HG02938 (cell line): ENCODE measurements at regions not wholly inside any gene's neighbourhood (a gene's known extent, or its start where the extent isn't known, plus 50 kb on each side); places are given as distances from the start of the nearest gene placed in this dataset.

ENCODE experiments used
- ATAC-seq: cut with Tn5 transposase; IDR thresholded peaks from one replicate; pipeline ENCODE4 v1.9.1; 2021; ENCODE audit warnings: mild to moderate bottlenecking, moderate library complexity; ENCODE audit not compliant: unreplicated experiment

- ATAC-seq = peak; percentile 100
These were observed 100.7 kb downstream of the ASB7 start for GRCh38 chr15:100703032-100703578.

- ATAC-seq = no peak
These were observed 101.3 kb downstream of the ASB7 start for GRCh38 chr15:100703671-100704070.

GRCh38 chr15:100704281-100705055, 102.1 kb downstream of the ASB7 start:
- no peak for ATAC-seq

DNA sequence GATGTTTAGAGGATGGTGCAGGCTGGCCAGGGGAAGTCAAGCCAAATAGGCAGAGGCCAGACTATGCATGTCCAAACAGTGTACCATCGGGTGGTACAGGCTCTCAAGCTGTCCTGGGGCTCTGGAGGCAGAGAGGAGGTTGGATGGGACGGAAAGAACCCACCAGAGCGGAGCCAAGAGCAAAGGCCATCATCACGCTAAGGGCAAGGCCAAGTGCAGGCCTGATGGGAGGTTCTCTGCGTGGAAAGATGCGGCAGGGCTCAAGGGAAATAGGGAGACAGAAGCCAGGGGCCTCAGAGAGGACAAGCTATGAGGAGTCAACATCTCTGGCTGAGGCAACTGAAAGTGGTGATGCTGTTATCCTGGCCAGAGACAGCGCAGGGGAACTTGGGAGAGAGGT, 102.7 kb downstream of the ASB7 start:
- no peak for ATAC-seq

DNA sequence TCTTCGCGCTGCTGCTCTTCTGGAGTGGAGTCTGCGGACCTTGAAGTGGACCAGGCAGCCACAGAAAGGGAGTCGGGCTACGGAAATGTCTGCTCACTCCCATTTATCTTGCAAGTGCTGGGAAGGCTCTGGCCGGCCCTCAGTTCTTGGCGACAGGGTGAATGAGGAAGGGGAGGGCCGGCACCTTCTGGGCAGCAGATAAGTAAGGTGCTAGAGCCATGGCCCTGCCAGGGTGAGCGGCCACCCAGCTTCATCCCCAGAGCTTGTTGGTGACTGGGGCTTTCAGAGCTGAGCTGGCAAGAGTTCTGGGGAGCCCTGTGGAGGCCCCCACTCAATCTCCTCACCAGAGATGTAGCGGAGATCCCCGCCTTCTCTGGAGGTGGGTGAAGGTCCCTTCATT, 103.5 kb downstream of the ASB7 start:
- no peak for ATAC-seq

- no peak for ATAC-seq
These were observed 104.8 kb downstream of the ASB7 start for GRCh38 chr15:100707229-100707628.

- ATAC-seq = no peak
These were observed 106.5 kb downstream of the ASB7 start for GRCh38 chr15:100708916-100709315.

DNA sequence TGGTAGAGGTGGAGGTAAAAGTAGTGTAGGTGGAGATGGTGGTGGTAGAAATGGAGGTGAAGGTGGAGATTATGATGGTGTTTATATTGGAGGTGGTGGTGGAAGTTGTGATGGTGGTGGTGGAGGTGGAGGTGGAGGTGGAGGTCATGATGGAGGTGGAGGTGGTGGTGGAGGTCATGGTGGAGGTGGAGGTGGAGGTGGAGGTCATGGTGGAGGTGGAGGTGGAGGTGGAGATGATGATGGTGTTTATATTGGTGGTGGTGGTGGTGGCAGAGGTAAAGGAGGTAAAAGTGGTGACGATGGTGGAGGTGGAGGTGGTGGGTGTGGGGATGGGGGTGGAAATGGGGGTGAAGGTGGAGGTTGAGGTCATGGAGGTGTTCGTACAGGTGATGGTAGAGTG, 107.8 kb downstream of the ASB7 start:
- ATAC-seq = no peak

DNA sequence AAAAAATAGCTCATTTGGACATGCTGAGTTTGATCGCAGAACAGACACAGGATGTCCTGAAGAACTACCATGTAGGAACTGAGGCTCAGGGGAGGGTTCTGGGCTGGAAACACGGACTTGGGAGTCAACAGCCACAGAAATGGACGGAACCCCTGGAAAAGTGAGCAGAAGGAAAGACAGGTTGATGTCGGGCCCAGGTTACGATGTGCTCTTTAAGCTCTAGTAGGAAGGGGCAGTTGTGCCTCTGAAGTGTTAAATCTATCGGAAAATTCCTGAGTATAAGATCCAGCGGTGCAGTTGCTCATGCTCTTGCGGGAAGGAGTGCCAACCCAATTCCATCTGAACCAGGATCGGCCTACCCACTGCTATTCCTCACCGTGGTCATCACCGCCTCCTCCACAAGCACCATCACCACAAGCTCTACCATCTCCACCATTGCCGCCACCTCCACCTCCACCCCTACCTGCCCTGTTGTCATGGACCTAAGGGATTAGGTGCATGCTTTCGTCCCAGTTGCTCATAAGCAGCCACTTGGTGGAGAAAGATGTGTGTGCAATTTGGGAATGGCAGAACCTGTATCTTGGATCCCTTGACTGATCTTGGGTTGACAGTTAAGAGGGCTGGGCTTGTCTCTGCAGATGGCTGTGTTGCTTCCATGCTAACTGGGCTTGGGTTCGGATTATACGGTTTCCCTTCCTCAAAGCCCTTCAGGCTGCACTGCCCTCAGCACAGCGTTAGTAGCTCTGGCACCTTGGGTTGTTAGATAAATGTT, 108.5 kb downstream of the ASB7 start:
- ATAC-seq = no peak

- ATAC-seq = no peak
These were observed 109.2 kb downstream of the ASB7 start for GRCh38 chr15:100711516-100712021.

- ATAC-seq = no peak
These were observed 109.8 kb downstream of the ASB7 start for GRCh38 chr15:100712226-100712625.

GRCh38 chr15:100713163-100713867, 110.9 kb downstream of the ASB7 start:
- no peak for ATAC-seq

DNA sequence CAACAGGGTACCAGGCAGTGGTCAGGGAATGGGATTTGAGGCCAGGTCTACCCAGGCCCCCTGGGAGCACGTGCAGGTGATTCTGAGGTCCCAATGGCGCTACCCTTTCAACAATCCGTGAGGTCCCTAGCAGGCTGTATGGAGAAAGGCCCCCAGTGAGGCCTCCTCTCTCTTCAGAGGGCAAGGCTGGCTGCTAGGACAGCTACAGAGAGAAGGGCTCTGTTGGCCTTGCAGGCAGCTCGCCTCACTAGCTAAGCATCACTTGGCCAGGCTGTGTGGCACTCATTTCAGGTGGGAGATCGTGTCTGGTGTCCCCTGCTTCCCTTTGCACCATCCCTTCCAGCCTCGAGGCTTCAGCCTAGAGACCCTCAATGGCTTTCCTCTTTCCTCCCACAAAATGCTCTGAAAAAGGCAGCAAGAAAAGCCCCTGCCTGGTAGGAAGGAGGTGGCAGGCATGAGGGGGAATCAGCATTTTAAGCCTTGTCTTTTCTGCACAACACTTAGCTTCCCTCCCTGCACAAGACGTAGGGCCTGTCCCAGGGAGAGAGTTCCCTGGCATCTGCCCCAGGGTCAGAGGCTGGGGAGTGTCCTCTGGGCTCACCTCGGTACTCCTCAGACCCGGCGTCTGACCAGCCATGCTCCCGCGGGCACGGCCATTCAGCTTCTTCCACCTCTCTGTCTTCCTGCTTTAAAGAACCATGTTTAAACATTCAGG, 111.8 kb downstream of the ASB7 start:
- ATAC-seq = no peak

DNA sequence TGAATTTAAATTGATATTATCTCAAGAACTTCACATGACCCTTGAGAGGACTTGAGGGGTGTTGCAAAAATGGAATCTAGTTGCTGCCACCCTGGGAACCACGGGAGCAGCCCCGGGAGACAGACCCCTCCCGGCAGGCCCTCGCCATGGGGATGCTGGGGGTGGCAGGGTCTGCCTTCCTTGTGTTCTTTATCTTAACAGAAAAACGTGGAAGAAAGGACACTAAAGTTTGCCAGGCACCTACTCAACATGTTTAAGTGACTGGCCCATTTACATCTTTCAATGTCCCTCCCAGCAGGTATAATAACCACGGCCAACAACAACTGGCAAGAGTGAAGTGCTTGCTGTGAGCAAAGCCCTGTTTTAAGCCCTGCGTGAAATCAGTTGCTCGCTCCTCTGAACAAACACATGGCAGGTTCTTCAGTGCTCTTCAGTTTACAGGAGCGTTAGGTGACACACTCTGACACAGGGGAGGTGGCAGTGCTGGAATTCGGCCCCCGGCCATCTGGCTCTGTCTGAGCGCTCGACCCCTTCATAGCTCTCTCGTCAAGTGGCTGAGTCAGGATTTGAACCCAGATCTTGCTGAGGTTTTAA, 112.5 kb downstream of the ASB7 start:
- no peak for ATAC-seq

DNA sequence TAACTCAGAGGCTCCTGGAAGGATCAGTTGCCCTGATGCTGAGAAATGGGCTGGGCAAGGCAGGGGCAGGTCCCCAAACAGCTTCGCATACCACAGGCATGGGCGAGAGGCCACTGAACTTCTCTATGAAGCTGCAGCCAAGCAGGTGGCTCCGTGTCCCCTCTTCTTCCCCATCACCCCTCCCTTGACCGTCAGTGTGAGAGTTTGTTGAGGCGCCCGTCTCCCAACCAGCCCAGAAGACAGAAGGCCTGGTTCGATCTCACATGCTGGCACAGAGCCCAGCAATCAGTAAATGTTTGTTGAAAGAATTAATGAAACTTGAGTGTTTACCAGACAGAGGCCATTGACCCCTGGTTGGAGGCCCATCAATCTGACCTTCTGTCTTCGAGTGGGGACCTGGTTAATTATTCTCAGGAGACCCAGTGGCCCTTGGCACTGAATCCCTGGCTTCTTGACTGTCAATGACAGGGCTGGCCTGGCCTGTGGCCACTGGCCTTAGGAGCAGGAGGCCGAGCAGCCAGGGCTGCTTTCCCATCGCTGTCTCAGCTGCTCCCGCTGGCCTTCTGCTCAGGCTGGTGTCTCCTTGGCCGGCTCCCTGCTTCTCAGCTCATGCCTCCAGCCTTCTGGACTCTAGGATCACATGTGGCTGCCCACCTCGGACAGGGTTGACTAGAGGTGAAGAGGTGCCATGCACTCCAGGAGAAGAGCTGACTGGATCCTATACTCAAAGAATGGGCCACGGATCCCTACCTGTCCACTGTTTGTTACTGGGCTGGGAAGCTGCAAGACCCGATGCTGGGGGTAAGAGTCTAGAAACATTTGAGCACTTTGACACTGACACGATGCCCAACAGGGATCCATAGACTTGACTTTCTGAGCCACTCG, 113.4 kb downstream of the ASB7 start:
- no peak for ATAC-seq

GRCh38 chr15:100716456-100717085, 114.2 kb downstream of the ASB7 start:
- ATAC-seq = no peak

GRCh38 chr15:100717596-100717995, 115.2 kb downstream of the ASB7 start:
- ATAC-seq = no peak

- no peak for ATAC-seq
These were observed 115.9 kb downstream of the ASB7 start for GRCh38 chr15:100718075-100718980.
